Stimulated activated CD8-positive, alpha-beta memory T cell treated with anti-CD3 and anti-CD28 coated beads, Interleukin-4, amount 100 ng/mL, for 1 hour (primary cell): ENCODE measurements at regions not wholly inside any gene's neighbourhood (a gene's known extent, or its start where the extent isn't known, plus 50 kb on each side); places are given as distances from the start of the nearest gene placed in this dataset.
"Not testable (repeated sequence)": the region's sequence is repeated elsewhere in the genome, so short reads cannot be mapped to it uniquely, and the experiment has no call there.

Experiments
- DNase-seq, 2 donors: peaks; one replicate each; pipeline ENCODE4 v3.0.0-alpha.2; 2020; ENCODE audit warnings: low read depth in 2 of 2, low spot score in 1 of 2

DNA sequence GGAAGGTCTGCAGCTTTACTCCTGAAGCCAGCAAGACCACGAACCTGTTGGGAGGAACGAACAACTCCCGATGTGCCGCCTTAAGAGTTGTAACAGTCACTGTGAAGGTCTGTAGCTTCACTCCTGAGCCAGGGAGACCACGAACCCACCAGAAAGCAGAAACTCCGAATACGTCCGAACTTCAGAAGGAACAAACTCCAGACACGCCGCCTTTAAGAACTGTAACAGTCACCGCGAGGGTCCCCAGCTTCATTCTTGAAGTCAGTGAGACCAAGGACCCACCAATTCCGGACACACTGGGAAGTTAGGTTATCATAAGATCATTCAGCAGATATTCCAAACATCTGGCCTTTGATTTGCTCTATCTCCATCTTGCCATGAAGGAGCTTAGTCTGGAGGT, 1623.0 kb downstream of the SLITRK1 start:
- DNase-seq, result no peak

- DNase-seq, result no peak
Measured at GRCh38 chr13:82257790-82258507, 1624.3 kb downstream of the SLITRK1 start.

GRCh38 chr13:82248762-82249161, 1633.5 kb downstream of the SLITRK1 start:
- no peak for DNase-seq

DNA sequence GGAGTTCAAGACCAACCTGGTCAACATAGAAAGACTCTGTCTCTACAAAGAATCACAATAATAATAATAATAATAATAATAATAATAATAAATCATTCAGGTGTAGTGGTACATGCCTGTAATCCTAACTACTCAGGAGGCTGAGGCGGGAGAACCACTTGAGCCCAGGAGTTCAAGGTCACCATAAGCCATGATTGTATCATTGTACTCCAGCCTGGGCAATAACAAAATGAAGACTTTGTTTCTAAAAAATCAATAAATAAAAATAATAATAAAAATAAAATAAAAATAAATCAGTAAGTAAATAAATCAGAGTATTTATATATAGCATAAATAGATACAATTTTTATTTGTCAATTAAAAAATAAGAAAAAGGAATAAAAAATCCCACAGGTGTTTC, 1636.4 kb downstream of the SLITRK1 start:
- DNase-seq, result no peak

- no peak for DNase-seq
Measured at GRCh38 chr13:82224806-82225205, 1657.5 kb downstream of the SLITRK1 start.

- DNase-seq, result no peak
Measured at GRCh38 chr13:82221621-82222020, 1660.7 kb downstream of the SLITRK1 start.

DNA sequence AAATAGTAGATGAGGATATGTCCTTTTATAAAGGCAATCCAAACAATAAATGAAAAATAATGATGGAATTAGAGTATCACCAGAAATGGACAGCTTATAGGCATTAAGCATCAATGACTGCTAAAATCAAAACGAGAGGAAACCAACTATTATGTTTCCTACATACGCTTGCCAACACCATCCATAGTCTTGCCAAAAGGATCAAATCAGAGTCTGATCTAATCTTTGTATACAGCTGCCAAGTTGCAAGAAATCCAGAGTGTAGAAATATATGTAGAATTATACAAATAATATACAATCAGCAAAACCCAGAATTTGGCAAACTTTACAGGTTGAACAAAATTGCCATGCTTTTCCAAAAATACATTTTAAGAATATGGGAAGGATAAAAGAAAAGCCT, 1661.6 kb downstream of the SLITRK1 start:
- DNase-seq, result no peak

- no peak for DNase-seq
Measured at GRCh38 chr13:82216165-82216564, 1666.1 kb downstream of the SLITRK1 start.

DNA sequence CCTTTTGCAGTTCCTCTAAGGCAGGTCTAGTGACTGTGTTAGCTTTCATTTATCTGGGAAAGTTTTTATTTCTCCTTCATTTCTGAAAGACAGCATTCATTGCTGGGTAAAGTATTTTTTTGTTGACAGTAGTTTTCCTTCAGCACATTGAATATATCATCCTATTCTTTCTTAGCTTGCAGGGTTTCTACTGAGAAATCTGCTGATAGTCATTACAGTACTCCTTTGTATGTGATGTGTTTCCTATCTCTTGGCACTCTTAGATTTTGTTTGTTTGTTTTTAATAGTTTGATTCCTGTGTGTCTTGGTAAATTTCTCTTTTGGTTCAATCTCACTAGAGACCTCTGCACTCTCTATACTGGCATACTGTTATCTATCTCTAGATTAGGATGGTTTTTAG, 1667.9 kb downstream of the SLITRK1 start:
- no peak for DNase-seq

DNA sequence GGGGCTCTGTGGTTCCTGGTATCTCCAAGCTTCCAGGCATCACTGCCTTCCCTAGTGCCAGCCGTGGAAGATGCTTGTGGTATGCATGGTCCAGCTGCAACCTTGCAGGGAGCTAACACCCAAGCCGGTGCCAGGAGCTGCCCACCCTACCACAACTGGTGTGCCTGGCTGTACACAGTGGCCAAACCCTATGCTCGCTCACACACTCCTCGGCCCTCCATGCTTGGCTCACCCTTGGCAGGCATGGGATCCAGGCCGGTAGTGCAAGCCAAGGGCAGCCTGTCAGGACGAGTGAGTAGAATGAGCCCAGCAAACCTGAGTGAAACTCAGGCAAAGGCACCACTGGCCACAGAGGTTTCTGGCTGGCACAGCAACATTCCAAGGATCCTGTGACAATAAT, 1676.0 kb downstream of the SLITRK1 start:
- DNase-seq, result no peak

DNA sequence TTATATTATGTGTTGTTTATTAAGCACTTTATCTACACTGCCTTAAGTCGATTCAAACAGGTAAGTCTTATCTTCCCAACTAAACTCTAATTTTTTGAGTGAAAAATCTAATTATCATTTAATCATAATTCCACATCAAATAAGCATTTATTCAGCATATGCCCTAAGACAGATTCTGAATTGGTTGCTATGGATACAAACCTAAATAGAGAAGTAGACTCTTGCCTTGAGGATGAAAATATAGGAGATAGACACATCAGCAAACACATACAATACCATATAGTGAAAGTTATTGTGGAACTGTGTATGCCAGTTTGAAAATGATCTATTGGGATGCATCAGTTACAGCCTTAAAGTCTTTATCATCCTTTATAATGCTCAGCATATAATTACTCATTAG, 1679.9 kb downstream of the SLITRK1 start:
- no peak for DNase-seq

DNA sequence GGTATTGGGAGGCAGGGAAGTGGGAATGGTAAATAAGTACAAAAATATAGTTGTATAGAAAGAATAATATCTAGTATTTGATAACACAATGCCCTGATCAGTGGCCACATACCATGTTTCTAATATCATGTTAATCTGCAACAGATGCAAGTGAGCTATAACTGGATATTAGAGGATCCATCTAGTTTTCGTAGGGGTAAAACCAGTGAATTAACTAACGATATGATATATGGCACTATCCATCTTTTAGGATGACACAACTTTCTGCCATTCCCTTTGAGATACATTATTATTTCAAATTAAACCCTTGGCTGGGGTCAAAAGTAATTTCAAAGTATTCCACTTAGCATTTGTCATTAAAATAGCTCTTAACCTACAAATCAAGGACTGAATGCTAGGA, 1686.2 kb downstream of the SLITRK1 start:
- DNase-seq, result no peak

DNA sequence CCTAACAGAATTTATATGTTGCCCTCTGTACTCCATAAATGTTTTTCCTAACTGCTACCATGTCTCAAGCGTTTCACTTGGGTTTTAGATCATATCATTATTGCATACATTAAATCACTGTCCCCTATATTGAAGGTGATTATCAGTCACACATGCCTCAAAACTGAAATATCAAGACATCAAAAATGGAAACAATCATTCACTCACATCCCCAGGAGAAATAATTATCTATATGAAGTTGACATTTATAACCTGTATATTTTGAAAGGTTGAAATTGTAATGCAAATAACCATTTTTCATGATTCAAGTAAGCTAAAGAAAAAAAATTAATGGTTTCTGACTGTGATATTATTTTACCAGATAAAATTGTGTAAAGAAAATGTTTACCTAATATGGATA, 1695.0 kb downstream of the SLITRK1 start:
- DNase-seq, result no peak

- DNase-seq, result no peak
Measured at GRCh38 chr13:82176751-82177150, 1705.5 kb downstream of the SLITRK1 start.

GRCh38 chr13:82165396-82166174, 1716.7 kb downstream of the SLITRK1 start:
- DNase-seq, result no peak

GRCh38 chr13:82164780-82165395, 1717.4 kb downstream of the SLITRK1 start:
- not testable (repeated sequence) for DNase-seq

DNA sequence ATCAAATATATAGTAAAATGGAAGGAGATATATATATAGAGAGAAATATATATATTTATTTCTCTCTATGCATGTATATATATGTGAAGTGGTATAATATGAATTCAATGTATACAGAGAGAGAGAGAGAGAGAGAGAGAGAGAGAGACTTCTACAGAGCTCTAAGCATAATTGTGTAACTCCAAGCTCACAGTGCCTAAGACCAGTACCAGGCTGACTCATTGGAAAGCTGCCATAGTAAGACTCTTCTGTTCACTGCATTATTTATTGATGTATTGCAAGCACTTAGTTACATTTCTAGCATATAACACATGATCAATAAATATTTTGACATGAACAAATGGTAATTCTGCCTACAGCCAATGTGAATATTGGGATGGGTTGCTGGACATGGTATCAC, 1734.7 kb downstream of the SLITRK1 start:
- DNase-seq, result no peak

- DNase-seq, result no peak
Measured at GRCh38 chr13:82136880-82137279, 1745.4 kb downstream of the SLITRK1 start.

DNA sequence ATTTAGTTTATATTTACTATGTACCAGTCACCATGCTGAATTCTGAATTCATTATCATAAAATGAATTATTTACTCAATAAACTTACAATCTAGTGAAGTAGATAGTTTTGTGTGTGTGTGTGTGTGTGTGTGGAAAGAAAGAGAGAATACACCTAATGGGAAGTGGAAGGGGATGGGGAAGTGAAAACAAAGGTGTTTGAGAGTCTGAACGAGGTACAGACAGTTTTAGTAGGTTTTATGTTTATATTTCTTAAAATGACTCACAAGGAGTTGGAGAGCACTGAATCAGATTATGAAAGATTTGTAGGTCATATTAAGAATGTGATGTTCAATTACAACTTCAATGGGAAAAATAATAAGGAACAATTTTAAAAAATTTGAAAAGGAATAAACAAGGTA, 1753.0 kb downstream of the SLITRK1 start:
- DNase-seq, result no peak

GRCh38 chr13:82118589-82118988, 1763.7 kb downstream of the SLITRK1 start:
- no peak for DNase-seq

DNA sequence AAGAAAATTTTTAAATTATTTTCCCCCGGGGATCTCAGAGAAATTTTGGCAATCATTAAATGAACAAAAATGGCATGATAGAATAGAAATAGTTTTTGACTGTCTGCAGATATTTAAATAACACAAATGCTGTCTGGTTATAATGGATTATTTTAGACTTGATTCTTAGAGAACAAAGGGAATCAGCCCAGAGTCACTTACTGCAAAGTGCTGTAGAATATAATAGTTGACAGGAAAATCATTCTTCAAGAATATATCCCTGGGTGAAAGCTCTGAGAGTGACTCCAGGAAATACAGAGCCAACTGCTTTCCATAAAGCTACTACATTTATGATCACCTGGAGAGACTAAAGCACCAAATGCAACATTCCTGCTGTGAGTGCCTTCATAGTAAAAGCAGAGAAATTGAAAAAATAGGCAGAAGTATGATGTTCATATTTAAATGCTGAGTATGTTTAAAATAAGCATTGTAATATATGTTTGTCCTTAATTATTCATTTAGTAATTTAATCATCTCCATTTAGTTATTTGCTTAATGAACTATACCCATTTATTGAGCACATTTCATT, 1765.8 kb downstream of the SLITRK1 start:
- no peak for DNase-seq

GRCh38 chr13:82115391-82115790, 1766.9 kb downstream of the SLITRK1 start:
- DNase-seq, result no peak
